ENCODE measurements at regions not wholly inside any gene's neighbourhood (a gene's known extent, or its start where the extent isn't known, plus 50 kb on each side); places are given as distances from the start of the nearest gene placed in this dataset.

DNA sequence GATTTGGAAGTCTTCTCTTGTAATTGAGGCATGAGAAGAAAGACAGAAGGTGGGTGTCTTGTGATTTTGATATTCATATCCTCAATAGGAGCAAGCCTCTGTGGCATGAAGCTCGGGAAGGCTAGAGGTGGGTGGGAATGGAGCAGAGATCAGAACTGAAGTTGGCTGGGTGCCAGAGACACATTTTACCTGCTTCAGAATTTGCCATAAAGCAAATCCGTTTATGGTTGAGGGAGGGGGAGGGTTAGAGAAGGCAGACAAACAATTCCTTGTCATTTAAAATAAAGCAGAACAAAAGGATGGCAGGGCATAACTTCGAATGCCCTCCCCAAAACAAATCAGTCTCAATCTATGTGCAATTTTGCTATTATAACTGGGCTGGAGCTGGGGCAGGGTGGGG, 305.9 kb downstream of the KLF5 start:
- TF ChIP-seq, protein P1, sequence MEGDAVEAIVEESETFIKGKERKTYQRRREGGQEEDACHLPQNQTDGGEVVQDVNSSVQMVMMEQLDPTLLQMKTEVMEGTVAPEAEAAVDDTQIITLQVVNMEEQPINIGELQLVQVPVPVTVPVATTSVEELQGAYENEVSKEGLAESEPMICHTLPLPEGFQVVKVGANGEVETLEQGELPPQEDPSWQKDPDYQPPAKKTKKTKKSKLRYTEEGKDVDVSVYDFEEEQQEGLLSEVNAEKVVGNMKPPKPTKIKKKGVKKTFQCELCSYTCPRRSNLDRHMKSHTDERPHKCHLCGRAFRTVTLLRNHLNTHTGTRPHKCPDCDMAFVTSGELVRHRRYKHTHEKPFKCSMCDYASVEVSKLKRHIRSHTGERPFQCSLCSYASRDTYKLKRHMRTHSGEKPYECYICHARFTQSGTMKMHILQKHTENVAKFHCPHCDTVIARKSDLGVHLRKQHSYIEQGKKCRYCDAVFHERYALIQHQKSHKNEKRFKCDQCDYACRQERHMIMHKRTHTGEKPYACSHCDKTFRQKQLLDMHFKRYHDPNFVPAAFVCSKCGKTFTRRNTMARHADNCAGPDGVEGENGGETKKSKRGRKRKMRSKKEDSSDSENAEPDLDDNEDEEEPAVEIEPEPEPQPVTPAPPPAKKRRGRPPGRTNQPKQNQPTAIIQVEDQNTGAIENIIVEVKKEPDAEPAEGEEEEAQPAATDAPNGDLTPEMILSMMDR (IDR thresholded peaks at IDR 0.05; ENCODE audit: insufficient read depth, low read depth, low read length, missing control alignments) = no peak
- no peak overlapping the region for H3K4me3 ChIP-seq (ENCODE audit: low read depth, low read length)
- DNase-seq (ENCODE audit: low read depth) = no peak

DNA sequence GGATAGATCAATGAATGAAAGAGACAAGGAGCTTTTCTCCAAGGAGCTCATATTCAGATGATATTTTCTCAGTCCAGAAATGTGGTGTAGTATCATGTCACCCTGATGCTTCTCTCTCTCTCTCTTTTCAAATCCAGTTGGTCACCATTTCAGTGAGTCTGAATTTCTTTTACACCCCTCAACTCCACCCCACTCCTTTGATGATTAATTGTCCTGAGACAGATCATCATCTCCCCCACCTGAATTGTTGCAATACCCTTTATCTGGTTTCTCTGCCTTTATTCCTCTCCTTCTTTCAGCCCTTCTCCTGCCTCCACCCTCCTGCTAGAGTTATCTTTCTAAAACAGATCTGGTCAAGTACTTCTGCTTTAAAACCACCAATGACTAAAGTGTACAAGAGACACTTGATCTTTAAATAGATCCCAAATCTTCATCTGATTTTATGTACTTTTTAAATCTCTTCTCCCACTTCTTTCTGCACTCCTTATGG, 299.8 kb downstream of the KLF5 start:
- TF ChIP-seq, protein P1 (IDR thresholded peaks at IDR 0.05; ENCODE audit: insufficient read depth, low read depth, low read length, missing control alignments) = no peak
- DNase-seq (ENCODE audit: low read depth) = no peak
- no peak overlapping the region for H3K4me3 ChIP-seq (ENCODE audit: low read depth, low read length)

DNA sequence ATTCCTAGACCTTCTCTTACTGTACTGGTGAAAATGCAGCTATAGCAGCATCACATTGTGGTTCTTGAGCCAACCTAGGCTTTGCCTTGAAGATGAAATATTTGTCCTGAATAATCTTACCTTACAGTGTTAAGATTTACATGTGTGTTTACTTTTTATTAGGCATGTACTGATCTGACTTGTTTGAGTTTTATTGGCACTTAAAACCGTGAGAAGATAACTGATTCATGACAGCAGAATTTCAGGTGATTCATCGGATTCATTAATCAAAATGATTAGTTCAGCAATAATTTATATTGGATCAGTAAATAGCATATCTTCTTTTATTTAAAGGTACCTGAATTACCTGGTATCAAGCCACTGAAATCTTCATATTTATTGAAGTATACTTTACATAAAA, 296.3 kb downstream of the KLF5 start:
- H3K4me3 ChIP-seq (ENCODE audit: low read depth, low read length) = no peak overlapping the region
- TF ChIP-seq, protein P1 (IDR thresholded peaks at IDR 0.05; ENCODE audit: insufficient read depth, low read depth, low read length, missing control alignments) = no peak
- no peak for DNase-seq (ENCODE audit: low read depth)

DNA sequence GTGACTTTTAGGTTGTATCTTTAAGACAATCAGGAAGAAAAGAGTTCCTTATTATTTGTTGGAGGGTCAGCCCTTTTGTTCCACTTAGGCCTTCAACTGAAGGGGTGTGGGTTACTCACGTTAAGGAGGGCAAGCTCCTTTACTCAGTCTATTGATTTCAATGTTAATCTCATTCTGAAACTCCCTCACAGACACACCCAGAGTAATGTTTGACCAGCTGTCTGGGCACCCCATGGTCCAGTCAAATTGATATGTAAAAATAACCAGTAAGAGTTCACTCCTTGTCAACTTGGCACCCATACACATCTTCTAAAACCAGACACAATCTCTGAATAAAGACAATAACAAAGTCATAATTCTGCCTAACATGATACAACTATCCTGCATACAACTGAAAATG, 292.9 kb downstream of the KLF5 start:
- TF ChIP-seq, protein P1 (IDR thresholded peaks at IDR 0.05; ENCODE audit: insufficient read depth, low read depth, low read length, missing control alignments) = no peak
- H3K4me3 ChIP-seq (ENCODE audit: low read depth, low read length) = no peak overlapping the region
- DNase-seq (ENCODE audit: low read depth) = no peak

DNA sequence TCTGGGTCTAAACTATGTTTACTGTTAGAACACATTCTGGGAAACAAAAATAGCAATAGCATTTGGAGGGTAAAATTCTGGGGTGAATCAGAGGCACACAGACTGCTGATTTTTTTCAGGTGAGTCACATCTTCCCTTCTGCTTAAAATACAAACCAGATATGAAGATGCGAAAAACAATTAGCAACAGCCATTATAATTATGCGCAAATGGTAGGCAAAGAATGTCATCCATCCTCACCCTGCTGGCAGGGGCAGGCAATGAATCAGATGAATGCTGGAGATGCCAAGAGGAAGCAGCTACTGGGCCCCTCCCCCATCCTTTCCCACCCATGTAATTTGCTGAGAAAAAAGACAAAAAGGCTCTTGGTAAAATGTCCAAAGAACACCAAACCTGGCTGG, 282.9 kb downstream of the KLF5 start:
- no peak overlapping the region for H3K4me3 ChIP-seq (ENCODE audit: low read depth, low read length)
- no peak for DNase-seq (ENCODE audit: low read depth)

DNA sequence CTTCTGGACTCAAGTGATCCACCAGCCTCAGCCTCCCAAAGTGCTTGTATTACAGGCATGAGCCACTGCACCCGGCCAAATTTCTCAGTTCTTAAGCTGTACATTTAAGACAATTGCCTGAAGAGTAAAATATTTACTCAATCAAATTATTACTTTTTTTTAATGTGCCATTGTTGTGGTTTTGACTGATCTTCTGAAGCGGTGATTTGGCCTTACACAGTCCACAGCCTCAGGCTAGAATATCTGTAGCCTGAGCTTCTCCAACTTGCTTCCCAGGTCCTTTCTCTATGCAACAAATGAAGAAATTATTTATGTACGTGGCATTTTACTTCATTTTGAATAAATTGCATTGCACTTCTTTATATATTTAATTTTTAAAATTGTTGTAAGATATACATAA, 281.3 kb downstream of the KLF5 start:
- DNase-seq (ENCODE audit: low read depth) = no peak
- TF ChIP-seq, protein P1 (IDR thresholded peaks at IDR 0.05; ENCODE audit: insufficient read depth, low read depth, low read length, missing control alignments) = no peak
- no peak overlapping the region for H3K4me3 ChIP-seq (ENCODE audit: low read depth, low read length)

More for the DNA sequence above, 282.9 kb downstream of the KLF5 start:
- TF ChIP-seq, protein P1 (IDR thresholded peaks at IDR 0.05; ENCODE audit: insufficient read depth, low read depth, low read length, missing control alignments) = no peak

DNA sequence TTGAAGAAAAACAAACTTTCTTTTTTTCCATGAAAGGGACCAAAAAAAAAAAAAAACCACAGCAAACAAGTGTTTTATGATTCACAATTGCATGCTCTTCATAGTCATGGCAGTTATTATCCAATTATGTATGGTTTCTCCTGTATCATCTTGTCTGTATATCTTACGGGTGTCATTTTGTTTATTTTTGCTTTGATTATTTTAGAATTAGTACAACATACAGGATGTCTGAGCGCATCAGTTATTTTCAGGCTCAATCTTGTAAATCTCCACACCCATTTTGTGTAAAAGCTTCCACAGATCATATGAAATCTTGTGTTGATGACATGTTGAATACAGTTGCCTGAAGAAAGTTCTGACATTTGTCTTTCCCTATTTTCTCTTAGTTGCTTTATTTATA, 280.3 kb downstream of the KLF5 start:
- DNase-seq (ENCODE audit: low read depth) = no peak
- TF ChIP-seq, protein P1 (IDR thresholded peaks at IDR 0.05; ENCODE audit: insufficient read depth, low read depth, low read length, missing control alignments) = no peak

More for the DNA sequence above, 280.3 kb downstream of the KLF5 start:
- H3K4me3 ChIP-seq (ENCODE audit: low read depth, low read length) = no peak overlapping the region

Measured in GM12865 (cell line).